HG03442 (cell line): ENCODE measurements at regions not wholly inside any gene's neighbourhood (a gene's known extent, or its start where the extent isn't known, plus 50 kb on each side); places are given as distances from the start of the nearest gene placed in this dataset.
"Not testable (repeated sequence)": the region's sequence is repeated elsewhere in the genome, so short reads cannot be mapped to it uniquely, and the experiment has no call there.

ENCODE experiments used
- ATAC-seq: cut with Tn5 transposase; IDR thresholded peaks from one replicate; pipeline ENCODE4 v1.9.1; 2021; ENCODE audit warnings: mild to moderate bottlenecking, moderate library complexity; ENCODE audit not compliant: unreplicated experiment

DNA sequence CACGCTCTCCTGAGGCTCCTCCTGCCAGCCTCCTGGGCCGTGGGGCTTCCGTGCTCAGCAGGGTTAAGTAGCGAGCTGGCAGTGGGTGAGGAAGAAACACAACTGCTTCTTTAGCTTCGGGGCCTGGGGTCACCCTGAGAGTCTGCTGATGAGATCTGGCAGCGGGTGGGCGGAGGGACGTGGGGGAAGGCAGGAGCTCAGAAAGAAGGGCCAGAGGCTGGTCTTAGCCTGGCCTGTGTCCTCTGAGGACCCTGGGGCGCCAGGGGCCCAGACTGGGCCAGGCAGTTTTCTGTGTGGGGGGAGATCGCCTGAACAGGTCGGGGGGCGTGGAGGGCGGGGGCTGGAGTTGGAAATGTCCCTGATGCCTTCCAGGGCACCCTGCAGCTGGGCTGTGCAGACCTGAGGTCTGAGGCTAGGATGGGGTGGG, 97.8 kb upstream of the GSE1 start:
- ATAC-seq: no peak

DNA sequence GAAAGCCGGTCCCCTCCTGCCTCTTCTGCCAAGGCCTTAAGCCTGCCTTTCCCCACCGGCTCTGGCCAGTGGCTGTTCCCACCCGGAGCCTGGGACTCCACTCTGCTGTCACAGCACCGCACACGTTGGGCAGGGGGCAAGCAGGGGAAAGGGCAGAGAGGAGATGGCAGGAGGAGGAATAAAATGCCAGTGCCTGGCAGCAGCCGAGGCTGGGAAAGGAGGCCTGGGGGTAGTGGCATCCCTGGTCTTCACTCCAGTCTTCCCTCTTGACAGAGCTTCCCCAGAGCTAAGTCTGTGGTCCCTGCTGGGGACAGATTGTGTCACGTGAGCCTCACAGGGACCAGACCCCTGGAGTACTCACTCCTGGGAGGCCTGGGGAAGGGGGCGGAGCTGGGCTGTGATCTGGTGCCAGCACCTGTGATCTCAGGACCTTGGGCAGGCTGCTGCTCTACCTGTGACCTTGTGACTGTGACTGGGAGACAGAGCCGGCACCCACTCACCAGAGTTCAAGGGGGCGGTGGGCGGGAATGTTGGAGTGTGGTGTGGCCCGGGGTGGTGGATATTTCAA, 97.2 kb upstream of the GSE1 start:
- ATAC-seq: no peak

DNA sequence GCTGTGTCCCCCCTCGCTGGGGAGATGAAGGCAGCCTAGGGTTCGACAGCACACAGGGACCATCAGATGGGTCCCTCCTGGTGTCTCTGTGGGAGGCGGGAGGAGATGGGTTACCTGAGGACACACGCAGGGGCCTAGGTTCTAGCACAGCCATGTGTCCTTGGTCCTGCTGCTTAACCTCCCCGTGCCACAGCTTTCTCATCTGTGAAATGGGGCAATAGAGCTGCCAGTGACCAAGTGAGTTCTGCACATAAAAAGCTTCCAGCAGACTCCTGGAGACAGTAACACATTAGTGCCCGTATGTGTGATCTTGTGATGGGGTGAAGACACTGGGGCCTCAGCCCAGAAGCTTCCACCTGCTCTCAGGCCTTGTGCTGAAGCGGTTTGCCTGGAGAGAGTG, 96.0 kb upstream of the GSE1 start:
- no peak for ATAC-seq

DNA sequence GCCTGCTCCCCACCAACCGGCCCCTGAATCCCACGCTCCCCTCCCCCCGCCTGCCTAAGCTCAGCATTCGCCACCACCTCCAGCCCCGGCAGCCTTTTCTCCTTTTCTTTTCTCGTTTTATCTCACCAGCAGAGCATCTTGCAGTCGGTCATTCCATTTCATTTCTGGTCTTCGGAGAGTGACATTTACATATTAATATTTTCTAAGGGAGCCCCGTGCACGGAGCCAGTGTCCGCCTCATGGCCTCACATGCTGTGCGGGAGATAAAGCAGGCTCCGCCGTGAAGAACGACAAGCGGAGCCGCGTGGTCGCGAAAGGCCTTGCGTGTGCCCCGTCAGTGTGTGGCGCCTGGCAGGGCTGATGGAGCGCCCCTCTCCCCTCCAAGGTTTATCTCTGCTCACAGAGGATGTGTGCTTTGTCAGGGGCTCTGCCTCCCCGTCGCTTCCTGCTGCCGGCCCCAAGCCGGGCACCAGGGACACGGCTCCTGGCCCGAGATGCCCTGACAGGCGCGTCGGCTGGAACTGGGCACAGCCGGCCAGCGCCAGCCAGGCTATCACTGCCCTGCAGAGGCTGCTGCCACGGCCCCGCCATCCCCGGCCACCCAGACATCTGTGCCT, 95.5 kb upstream of the GSE1 start:
- ATAC-seq: no peak

DNA sequence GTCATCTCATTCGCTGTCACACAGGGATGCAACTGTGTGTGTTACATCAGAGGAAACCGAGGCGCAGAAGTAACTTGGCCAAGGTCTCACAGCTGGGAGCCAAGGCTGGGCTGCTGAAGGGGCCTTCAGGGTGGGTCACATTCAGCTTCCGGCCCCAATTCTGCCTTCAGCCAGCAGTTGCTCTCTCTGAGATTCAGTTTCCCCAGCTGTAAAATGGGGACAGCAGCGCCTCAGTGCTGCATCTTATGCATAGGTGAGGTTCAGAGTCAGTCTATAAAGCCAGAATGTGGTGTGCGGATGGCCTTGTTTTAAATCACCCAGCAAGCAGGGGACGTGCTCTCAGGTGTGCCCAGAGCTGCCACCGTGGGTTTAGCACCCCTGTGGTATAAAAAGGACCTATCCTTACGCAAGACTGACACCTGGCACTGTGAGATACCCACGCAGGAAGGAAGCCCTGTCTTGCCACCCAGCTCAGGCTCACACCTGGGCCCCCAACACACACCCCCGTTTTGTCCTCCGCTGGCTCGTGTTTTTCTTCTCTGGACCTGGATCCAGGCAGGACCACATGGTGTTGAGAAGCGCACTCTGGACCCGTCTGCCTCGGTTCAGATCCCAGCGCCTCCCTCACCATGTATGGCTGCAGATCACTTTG, 94.6 kb upstream of the GSE1 start:
- no peak for ATAC-seq

DNA sequence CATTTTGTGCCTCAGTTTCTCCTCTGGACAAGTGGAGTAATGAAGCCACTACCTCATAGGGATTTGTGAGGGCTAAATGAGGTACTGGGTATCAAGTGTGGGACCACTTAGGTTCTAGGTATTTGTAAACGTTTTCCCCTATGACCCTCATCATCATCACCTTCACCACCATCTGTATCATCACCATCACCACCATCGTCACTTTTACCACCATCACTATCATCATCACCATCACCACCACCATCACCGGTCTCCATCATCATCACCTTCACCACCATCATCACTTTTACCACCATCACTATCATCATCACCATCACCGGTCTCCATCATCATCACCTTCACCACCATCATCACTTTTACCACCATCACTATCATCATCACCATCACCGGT, 94.1 kb upstream of the GSE1 start:
- ATAC-seq: not testable (repeated sequence)

DNA sequence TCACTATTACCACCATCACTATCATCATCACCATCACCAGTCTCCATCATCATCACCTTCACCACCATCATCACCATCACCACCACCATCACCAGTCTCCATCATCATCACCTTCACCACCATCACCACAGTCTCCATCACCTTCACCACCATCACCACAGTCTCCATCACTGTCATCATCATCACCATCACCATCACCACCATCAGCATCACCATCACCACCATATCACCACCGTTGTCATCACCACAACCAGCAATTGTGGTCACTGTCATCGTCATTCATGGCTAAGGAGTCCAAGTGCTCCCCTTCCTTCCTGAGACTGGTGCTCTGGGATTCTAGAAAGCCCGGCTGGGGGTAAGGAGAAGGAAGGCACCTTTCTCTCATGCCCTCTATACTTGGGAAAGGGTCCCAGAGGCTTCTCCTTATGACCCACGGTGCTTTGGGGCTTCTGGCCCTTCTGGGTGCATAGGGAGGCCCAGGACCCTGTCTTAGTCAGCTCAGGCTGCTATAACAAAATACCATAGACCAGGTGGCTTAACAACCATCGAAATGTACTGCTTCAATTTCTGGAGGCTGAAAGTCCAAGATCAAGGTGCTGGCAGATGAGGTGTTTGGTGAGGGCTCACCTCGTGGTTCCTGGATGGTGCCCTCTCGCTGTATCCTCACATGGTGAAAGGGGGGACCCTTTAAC, 93.4 kb upstream of the GSE1 start:
- ATAC-seq: no peak

DNA sequence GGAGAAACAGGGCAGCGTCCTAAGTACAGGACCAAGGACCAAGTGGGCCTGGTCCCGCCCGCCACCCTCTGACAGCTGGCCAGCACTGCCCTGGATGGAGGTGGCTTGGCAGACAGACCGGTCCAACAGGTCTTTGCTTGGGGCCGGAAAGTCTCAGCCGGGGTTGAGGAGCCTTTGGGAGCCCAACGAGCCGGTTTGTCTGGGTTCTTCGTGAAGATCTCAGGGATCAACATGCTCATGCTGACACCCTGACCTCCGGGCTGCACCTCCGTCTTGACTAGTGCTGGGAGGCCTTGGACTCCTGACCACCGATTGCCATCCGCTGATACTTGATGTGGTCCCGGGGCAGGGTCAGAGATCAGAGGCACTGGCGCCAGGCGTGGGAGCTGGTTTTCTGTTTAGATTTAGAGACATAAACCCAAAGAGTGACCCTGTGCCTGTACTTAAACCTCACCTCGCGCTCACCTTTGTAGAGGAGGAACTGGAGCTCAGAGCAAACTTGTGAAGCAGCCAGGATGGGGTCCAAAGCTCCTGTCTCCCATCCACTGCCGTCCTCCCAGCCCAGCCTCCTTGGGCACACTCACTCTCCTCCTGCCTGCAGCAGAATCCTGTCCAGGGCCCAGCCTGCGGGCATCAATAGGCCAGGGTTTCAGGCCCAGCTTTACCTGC, 92.1 kb upstream of the GSE1 start:
- no peak for ATAC-seq

DNA sequence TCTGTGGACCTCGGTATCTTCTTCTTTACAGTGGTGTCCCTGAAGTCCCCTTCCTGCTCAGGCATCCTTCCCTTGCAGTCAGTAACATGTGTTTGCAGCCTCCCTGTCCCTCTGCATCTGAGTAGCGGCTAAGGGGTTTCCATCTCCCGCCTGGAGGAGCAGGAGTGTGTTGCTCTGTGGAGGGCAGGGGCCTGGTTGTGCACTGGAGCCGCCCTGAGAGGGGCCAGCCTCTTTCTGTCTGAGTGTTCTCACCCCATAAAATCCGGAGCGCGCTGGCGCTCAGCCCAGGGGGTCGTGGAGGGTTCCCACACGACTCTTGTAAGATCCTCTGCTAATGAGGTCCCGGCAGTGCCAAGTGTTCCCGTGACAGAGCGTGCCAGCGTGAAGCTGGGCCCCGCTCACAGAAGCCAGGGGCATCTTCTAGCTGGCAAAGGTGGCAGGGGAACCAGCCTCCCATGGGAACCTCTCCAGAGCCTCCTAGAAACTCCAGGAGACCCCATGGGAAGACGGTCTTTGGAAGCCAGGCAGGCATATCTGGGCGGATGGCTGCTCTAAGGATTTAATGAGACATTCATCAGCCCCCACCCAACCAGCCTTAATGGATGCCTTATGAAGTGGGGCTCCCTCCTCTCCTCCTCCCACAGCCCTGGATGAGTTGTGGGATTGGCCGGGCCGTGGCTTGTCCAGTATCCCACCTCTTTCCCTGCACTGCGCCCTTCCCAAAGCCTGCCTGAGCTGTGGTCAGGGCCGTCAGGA, 91.4 kb upstream of the GSE1 start:
- ATAC-seq: no peak

DNA sequence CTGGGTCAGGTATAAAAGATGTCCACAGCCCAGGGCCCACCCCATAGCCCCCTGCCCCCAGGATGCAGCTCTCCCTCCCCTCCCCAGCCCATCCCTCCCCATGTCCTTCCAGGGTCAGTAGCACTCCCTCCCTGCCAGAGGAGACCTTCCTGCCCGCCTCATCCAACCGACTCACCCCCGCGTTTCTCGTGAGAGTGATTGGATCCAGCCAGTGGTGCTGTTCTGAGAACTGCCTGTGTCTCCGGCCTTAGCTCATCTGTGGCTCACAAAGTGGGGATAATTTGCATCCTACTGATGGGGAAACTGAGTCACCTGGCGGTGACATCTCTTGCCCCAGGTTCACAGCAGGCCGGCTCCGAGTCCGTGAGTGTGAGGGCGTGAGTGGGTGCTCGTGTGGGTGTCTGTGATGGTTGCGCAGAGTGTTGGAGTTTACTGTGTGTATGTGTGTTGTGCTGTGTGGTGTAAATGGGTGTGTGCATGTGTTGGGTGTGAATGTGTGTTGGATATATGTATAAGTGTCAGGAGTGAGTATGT, 90.7 kb upstream of the GSE1 start:
- ATAC-seq: no peak

DNA sequence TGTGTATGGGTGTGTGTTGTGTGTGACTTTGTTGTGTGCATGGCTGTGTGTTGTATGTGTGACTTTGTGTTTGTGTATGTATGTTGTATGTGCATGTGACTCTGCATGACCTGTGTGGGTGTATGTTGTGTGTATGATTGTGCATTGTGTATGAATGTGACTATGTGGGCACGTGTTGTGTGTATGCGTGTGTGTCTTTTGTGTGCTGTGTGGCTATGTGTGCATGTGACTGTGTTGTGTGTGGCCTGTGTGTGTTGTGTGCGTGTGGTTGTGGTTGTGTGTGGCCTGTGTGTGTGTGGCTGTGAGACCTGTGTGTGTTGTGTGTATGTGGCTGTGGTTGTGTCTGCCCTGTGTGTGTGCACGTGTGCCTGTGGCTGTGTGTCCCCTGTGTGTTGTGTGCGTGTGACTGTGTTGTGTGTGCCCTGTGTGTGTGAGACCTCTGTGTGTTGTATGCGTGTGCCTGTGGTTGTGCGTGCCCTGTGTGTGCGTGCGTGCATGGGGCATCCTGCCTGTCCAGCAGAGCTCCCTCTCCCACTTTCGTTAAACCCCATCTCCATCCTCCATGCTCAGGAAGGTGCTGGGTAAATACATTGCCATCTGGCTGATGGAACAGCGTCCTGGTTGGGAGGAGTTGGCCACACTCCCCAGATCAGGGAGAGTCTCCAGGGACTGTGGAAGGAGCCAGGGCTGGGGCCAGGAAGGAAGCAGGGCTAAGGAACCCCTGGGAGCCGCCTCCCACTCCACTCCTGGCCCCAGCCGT, 90.1 kb upstream of the GSE1 start:
- no peak for ATAC-seq

DNA sequence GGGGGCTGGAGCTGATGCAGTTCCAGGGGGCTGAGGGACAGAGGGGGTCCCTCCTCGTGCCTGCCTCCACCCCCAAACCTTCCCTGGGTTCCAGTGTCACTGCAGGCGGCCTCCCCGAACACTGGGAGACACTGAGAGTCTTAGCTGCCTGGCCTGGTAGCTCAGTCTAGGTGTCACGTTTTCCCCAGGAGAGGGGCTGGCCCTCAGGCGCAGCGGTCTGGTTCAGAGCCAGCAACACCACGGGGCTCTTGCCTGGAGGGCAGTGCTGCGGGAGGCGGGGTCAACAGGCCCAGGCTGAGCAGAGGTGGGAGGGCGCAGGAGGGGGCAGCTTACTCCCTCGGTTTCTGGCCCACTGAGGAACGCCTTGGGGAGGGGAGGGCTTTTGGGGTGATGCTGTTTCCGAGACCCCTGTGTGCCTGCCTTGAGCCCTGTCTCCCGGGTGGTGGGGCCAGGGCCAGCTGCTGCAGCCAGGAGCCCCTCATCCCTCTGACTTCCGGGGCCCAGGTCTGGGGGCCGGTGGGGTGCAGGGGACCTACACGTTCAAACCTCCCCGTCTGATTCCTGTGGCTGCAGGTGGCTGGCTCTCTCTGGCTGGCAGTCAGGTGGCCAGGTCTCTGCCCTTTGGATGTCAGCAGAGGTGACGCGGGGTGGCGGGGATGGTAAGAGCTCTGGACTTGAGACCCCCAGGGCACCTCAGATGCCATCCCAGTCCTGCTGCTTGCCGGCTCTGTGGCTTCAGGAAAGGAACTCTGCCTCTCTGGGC, 89.3 kb upstream of the GSE1 start:
- ATAC-seq: no peak

DNA sequence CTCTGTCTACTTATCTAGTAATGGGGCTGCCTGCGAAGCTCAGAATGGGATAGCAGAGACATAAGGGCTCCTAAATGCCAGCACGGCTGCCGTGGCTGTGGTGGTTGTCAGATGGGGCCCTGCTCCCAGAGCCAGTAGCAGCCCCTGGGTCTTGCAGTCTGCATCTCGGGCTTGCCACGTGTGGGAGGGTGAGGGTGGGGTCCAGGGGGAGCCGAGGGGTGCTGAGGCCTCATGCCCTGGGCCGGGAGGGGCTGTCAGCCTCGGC, 88.8 kb upstream of the GSE1 start:
- ATAC-seq: no peak

DNA sequence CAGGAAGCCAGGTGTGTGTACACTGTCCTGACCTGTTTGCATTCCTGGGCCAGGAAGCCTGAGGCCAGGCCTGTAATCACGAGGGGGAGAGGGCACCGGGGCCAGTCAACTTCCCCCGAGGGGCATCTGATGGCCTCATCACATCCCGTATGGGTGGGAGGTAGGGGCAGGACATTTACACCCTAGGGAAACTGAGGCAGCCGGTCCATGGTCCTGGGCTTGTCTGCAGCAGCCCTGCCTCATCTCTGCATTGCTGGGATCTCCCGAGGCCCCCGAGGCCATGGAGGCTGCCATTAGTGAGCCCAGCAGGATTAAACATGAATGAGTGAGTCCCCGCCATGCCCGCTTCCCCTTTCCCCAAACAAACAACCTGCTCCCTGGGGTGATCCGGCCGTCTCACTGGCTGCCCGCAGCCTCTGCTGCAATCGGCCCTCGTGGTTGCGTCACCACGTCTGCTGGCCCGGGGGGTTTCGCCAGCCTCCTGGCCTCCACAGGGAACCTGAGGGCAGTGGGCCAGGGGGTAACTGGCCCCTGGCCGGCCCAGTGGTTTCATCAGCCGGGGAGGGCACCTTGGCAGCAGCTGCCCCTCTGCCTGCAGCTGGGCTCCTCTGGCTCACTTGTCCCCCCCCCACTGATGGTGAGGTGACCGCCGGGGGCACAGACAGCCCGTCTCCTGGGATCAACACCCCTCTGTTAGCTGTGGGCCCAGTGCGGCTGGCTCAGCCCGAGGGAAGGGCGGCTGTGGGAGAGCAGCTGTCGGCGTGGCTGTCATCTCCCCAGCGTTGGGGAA, 88.3 kb upstream of the GSE1 start:
- ATAC-seq: no peak

DNA sequence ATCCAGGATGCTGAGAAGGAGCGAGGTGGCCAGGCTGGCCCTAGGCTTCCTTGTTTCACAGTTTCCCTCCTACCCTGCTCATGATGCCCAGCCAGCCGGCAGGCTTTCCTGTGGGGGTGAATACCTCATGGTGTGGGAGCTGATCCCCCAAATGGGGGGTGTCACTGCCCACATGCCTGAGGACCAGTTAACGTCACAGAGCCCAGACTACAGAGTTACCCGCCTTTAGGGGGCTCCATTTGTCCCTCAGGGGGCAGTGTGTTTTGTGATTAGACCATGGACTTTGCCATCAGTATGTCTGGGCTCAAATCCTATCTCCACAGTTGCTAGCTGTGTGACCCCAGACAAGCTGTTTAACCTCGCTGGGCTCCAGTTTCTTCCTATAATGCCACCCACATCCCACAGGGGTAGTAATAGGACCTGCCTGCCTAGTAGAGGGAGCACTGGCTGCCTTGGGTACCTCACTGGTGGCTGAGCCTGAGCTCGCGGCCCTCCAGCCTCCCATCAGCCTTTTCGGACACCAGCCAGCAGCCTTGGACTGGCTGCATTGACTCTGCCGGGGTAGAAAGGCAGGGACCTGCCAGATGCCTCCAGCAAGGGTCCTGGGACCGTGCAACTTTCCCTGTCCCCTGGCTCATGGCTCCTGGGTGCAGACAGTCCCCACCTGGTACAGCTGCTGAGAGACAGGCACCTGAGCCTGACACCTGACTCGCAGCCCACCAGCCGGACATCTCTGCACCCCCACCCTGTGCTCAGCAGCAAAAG, 87.5 kb upstream of the GSE1 start:
- no peak for ATAC-seq

DNA sequence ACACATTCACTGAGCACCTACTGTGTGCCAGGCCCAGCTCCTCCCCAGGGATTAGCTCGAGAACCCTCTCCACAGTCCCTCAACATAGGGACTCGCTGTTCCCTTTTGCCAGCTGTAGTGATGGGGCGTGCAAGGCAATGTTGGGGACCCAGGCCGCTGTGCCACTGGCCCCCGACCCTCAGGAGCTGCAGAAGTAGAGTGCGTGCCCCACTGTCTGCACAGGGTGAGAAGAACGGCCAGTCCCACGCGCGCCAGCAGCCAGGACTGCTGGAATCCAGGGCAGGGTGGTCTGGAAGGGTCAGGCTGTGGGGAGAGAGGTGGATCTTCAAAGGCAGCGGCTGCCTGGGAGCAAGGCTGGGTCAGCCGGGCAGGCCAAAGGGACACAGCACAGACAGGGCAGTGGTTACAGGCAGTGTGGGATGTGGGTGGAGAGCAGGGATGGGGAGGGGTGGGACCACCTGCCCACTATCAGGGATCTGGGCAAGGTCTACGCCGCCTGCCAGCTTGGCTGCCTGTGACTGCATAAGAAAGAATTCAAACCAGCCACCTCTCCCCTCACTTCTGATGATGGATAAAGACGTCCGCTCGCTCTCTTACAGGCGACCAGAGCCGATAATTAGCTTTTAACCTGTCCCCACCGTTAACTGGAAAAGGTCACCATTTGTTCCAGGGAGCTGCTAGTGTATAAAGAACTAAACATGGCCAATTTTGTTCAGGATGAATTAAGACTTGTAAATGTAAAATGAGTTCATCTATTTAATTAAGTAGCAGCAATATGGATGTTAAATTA, 86.7 kb upstream of the GSE1 start:
- ATAC-seq: no peak
